ENCODE measurements at regions not wholly inside any gene's neighbourhood (a gene's known extent, or its start where the extent isn't known, plus 50 kb on each side); places are given as distances from the start of the nearest gene placed in this dataset.
A peak's percentile ranks its signal among the peaks of the same experiment; 100 is the strongest.
"Not testable (repeated sequence)": the region's sequence is repeated elsewhere in the genome, so short reads cannot be mapped to it uniquely, and the experiment has no call there.

GRCh38 chr17:68152161-68152571, 95.7 kb upstream of the AMZ2 start:
- Histone ChIP-seq H3K18ac (ENCODE audit: low read length) (no peak overlapping the region), H2BK12ac (ENCODE audit: low read length) (no peak overlapping the region), H3K9me3 (ENCODE audit: insufficient read depth, low read depth, low read length) (peaks cover 4% of the 10 kb centered on the region), H3K14ac (ENCODE audit: low read length) (no peak overlapping the region), H2AK5ac (ENCODE audit: low read length) (no peak overlapping the region), H3K79me1 (ENCODE audit: low read length) (no peaks in the 10 kb centered on the region), H3K27ac (ENCODE audit: low read depth, low read length) (no peak overlapping the region), H3K4me1 (ENCODE audit: control insufficient read depth in 1 of 2, insufficient read depth in 2 of 2, low read length in 2 of 2) (no peaks in the 10 kb centered on the region), H2BK5ac (ENCODE audit: low read depth, low read length, poor library complexity) (no peak overlapping the region), H3K4me2 (ENCODE audit: low read length) (no peak overlapping the region), H4K91ac (ENCODE audit: low read depth, low read length) (no peak overlapping the region), H3K9ac (ENCODE audit: low read length) (no peak overlapping the region), H2BK120ac (ENCODE audit: insufficient read depth, low read length, poor library complexity) (no peak overlapping the region), H3K4ac (ENCODE audit: low read depth, low read length) (no peak overlapping the region), H3K4me3 (ENCODE audit: low read depth, low read length) (no peak overlapping the region), H3K36me3 (ENCODE audit: control insufficient read depth in 1 of 2, insufficient read depth in 2 of 2, low read length in 2 of 2) (no peaks in the 10 kb centered on the region), H3K23ac (ENCODE audit: low read length) (no peak overlapping the region), H4K8ac (ENCODE audit: low read depth, low read length) (no peak overlapping the region), H3K27me3 (ENCODE audit: insufficient read depth, low read length) (no peaks in the 10 kb centered on the region), H2AFZ (ENCODE audit: insufficient read depth, low read length, poor library complexity) (no peak overlapping the region), H4K12ac (ENCODE audit: low read depth, low read length) (no peak overlapping the region), H3K79me2 (ENCODE audit: control insufficient read depth, insufficient read depth, low read length, poor library complexity) (no peaks in the 10 kb centered on the region)
- DNase-seq: no peak
- no CpG with 5 or more reads among the region's 18 CpGs for WGBS (ENCODE audit: extremely low coverage, insufficient coverage, insufficient read length)

- Histone ChIP-seq H3K9me3 (ENCODE audit: insufficient read depth, low read depth, low read length) (no peaks in the 10 kb centered on the region), H2BK5ac (ENCODE audit: low read depth, low read length, poor library complexity) (no peak overlapping the region), H3K4me3 (ENCODE audit: low read depth, low read length) (no peak overlapping the region)
Measured at GRCh38 chr17:68155692-68156091, 92.2 kb upstream of the AMZ2 start.

GRCh38 chr17:68161644-68162428, 86.0 kb upstream of the AMZ2 start:
- H2BK5ac ChIP-seq (ENCODE audit: low read depth, low read length, poor library complexity): no peak overlapping the region
- no peak overlapping the region for H3K9ac ChIP-seq (ENCODE audit: low read length)
- no peak overlapping the region for H3K14ac ChIP-seq (ENCODE audit: low read length)
- no peaks in the 10 kb centered on the region for H3K79me2 ChIP-seq (ENCODE audit: control insufficient read depth, insufficient read depth, low read length, poor library complexity)
- no peak overlapping the region for H4K12ac ChIP-seq (ENCODE audit: low read depth, low read length)
- H3K23ac ChIP-seq (ENCODE audit: low read length): no peak overlapping the region
- H3K4me3 ChIP-seq (ENCODE audit: low read depth, low read length): no peak overlapping the region
- no peak overlapping the region for H2BK12ac ChIP-seq (ENCODE audit: low read length)
- H3K18ac ChIP-seq (ENCODE audit: low read length): no peak overlapping the region
- no peak overlapping the region for H3K4me2 ChIP-seq (ENCODE audit: low read length)
- H3K27me3 ChIP-seq (ENCODE audit: insufficient read depth, low read length): no peaks in the 10 kb centered on the region
- H4K8ac ChIP-seq (ENCODE audit: low read depth, low read length): no peak overlapping the region
- H2AFZ ChIP-seq (ENCODE audit: insufficient read depth, low read length, poor library complexity): no peak overlapping the region
- no peak overlapping the region for H4K91ac ChIP-seq (ENCODE audit: low read depth, low read length)
- H2AK5ac ChIP-seq (ENCODE audit: low read length): no peak overlapping the region
- H2BK120ac ChIP-seq (ENCODE audit: insufficient read depth, low read length, poor library complexity): no peak overlapping the region
- peak in 1 of 2 donors; percentile 25 for DNase-seq
- H3K27ac ChIP-seq (ENCODE audit: low read depth, low read length): no peak overlapping the region
- H3K79me1 ChIP-seq (ENCODE audit: low read length): no peaks in the 10 kb centered on the region
- H3K9me3 ChIP-seq (ENCODE audit: insufficient read depth, low read depth, low read length): no peaks in the 10 kb centered on the region
- no peak overlapping the region for H3K4ac ChIP-seq (ENCODE audit: low read depth, low read length)
- peaks cover 0 to 3% of the 10 kb centered on the region in 2 experiments for H3K4me1 ChIP-seq (ENCODE audit: control insufficient read depth in 1 of 2, insufficient read depth in 2 of 2, low read length in 2 of 2)
- H3K36me3 ChIP-seq (ENCODE audit: control insufficient read depth in 1 of 2, insufficient read depth in 2 of 2, low read length in 2 of 2): no peaks in the 10 kb centered on the region
- no CpG with 5 or more reads among the region's 12 CpGs for WGBS (ENCODE audit: extremely low coverage, insufficient coverage, insufficient read length)

More at GRCh38 chr17:68155692-68156091, 92.2 kb upstream of the AMZ2 start:
- Histone ChIP-seq H3K4me2 (ENCODE audit: low read length) (no peak overlapping the region), H3K79me2 (ENCODE audit: control insufficient read depth, insufficient read depth, low read length, poor library complexity) (no peaks in the 10 kb centered on the region), H3K36me3 (ENCODE audit: control insufficient read depth in 1 of 2, insufficient read depth in 2 of 2, low read length in 2 of 2) (no peaks in the 10 kb centered on the region), H4K91ac (ENCODE audit: low read depth, low read length) (no peak overlapping the region), H3K79me1 (ENCODE audit: low read length) (no peaks in the 10 kb centered on the region), H3K27ac (ENCODE audit: low read depth, low read length) (no peak overlapping the region), H3K4ac (ENCODE audit: low read depth, low read length) (no peak overlapping the region), H3K9ac (ENCODE audit: low read length) (no peak overlapping the region), H3K27me3 (ENCODE audit: insufficient read depth, low read length) (no peaks in the 10 kb centered on the region), H4K8ac (ENCODE audit: low read depth, low read length) (no peak overlapping the region), H3K23ac (ENCODE audit: low read length) (no peak overlapping the region), H2BK120ac (ENCODE audit: insufficient read depth, low read length, poor library complexity) (no peak overlapping the region), H2AK5ac (ENCODE audit: low read length) (no peak overlapping the region), H4K12ac (ENCODE audit: low read depth, low read length) (no peak overlapping the region), H3K18ac (ENCODE audit: low read length) (no peak overlapping the region), H3K4me1 (ENCODE audit: control insufficient read depth in 1 of 2, insufficient read depth in 2 of 2, low read length in 2 of 2) (no peaks in the 10 kb centered on the region), H2BK12ac (ENCODE audit: low read length) (no peak overlapping the region), H3K14ac (ENCODE audit: low read length) (no peak overlapping the region), H2AFZ (ENCODE audit: insufficient read depth, low read length, poor library complexity) (no peak overlapping the region)
- DNase-seq: no peak
- no CpG with 5 or more reads among the region's 5 CpGs for WGBS (ENCODE audit: extremely low coverage, insufficient coverage, insufficient read length)

GRCh38 chr17:68168273-68169164, 79.3 kb upstream of the AMZ2 start:
- not testable (repeated sequence) for H3K4me3 ChIP-seq (ENCODE audit: low read depth, low read length)

More at GRCh38 chr17:68168273-68169164, 79.3 kb upstream of the AMZ2 start:
- H2BK5ac ChIP-seq (ENCODE audit: low read depth, low read length, poor library complexity); DNase-seq; H3K79me1 ChIP-seq (ENCODE audit: low read length); H2AK5ac ChIP-seq (ENCODE audit: low read length); H2BK120ac ChIP-seq (ENCODE audit: insufficient read depth, low read length, poor library complexity); H3K9ac ChIP-seq (ENCODE audit: low read length); H2AFZ ChIP-seq (ENCODE audit: insufficient read depth, low read length, poor library complexity); H3K36me3 ChIP-seq (ENCODE audit: control insufficient read depth in 1 of 2, insufficient read depth in 2 of 2, low read length in 2 of 2); H3K4ac ChIP-seq (ENCODE audit: low read depth, low read length); H3K4me2 ChIP-seq (ENCODE audit: low read length); H2BK12ac ChIP-seq (ENCODE audit: low read length); H3K79me2 ChIP-seq (ENCODE audit: control insufficient read depth, insufficient read depth, low read length, poor library complexity); H3K9me3 ChIP-seq (ENCODE audit: insufficient read depth, low read depth, low read length); H3K27me3 ChIP-seq (ENCODE audit: insufficient read depth, low read length); H3K4me1 ChIP-seq (ENCODE audit: control insufficient read depth in 1 of 2, insufficient read depth in 2 of 2, low read length in 2 of 2); H3K23ac ChIP-seq (ENCODE audit: low read length); H4K8ac ChIP-seq (ENCODE audit: low read depth, low read length); H4K91ac ChIP-seq (ENCODE audit: low read depth, low read length); H3K18ac ChIP-seq (ENCODE audit: low read length); H3K27ac ChIP-seq (ENCODE audit: low read depth, low read length); H3K14ac ChIP-seq (ENCODE audit: low read length): not testable (repeated sequence)
- peak overlapping the region; percentile 16 for H4K12ac ChIP-seq (ENCODE audit: low read depth, low read length)
- no CpG with 5 or more reads among the region's 9 CpGs for WGBS (ENCODE audit: extremely low coverage, insufficient coverage, insufficient read length)
